ENCODE measurements at regions not wholly inside any gene's neighbourhood (a gene's known extent, or its start where the extent isn't known, plus 50 kb on each side); places are given as distances from the start of the nearest gene placed in this dataset.
A peak's percentile ranks its signal among the peaks of the same experiment; 100 is the strongest.

DNA sequence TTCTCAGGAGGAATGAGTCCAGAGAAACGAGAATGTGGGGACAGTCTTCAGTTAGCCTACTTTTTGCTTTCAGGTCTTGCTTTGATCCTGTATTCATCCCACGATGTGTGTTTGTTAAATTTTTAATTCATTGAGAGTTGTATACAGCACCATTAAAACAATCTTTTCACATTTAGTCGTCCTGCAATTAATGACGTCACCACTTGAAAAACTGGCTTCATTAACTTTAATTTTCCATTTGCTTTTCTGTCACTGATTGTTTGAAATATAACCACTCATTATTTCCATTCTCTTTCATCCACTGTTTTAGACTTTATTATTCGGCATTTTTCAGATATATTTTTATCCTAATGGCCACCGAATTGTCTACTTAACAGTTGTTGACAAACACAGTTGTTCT lies 146.9 kb downstream of the TFEC start:
- DNase-seq (ENCODE audit: low spot score), result no peak

DNA sequence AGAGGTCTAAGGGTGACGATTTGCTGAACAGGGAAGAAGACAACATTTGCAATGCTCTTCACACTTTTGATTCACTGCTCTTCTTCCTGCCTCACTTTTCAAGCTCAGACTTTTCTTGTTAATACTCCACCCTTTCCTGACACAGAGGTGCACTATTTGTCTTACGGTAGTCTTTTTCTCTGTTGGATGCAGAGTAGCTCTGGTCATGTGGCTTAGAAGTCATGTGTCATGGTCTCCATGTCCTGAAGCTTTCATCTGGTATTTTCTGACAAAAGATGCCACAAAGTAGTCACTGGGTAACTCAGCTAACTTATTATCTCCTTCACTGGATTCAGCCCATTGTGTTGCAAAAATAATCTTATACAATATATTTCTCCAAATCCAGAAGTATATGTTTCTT lies 149.1 kb downstream of the TFEC start:
- DNase-seq (ENCODE audit: low spot score), result no peak

DNA sequence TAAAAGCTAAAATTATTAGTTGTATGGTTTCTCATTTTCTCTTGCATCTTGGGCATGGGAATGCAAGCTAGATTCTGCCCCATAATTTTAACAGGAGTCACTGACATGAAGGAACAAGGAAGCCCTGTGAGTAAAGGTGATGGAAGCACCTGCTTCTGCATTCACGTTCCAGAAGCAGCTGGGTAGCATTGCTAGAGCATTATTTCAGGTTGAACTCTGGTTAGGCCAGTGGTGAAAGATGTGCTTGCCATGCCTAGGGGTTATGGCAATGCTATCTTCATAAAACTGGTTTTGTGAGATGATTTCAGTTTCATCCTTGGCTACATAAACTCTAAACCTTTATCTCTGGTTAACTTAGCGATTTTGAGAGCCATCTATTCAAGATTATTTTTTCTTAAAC lies 151.4 kb downstream of the TFEC start:
- DNase-seq (ENCODE audit: low spot score), result no peak

DNA sequence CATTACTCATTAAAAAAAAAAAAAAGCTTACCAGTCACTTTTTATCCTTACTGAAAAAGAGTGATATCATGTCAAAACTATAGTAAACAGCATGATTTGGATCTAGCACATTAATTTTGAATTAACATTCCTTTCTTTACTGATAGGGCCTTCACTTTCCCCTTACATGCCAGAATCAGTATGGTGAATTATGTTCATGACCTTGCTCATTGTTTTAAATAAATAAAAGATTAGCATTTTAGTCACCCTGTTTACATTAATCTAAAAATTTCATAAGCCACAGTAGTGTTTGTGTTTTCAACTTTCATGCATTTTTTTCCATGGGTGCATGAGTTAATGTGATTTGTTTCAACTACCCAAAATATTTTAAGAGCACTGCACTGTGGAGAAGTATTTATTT lies 160.8 kb downstream of the TFEC start:
- no peak for DNase-seq (ENCODE audit: low spot score)

DNA sequence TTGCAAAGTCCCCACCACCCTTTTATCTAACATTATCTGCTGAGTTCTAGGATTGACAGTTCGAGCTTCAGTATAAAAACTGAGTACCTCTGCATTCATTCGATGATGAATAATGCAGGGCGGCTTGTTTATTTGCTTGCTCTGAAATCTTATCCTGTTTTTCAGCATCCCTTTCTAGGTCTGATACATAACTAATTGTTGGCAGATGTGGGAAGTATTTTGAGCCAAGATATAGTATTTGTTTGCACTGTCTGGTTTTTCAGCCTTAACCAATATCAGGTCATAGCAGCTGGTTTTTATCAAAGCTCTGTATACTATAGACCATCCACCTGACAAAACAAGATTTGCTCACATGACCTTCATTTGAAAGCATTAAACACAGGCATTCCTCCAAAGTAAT lies 161.4 kb downstream of the TFEC start:
- DNase-seq (ENCODE audit: low spot score), result no peak

DNA sequence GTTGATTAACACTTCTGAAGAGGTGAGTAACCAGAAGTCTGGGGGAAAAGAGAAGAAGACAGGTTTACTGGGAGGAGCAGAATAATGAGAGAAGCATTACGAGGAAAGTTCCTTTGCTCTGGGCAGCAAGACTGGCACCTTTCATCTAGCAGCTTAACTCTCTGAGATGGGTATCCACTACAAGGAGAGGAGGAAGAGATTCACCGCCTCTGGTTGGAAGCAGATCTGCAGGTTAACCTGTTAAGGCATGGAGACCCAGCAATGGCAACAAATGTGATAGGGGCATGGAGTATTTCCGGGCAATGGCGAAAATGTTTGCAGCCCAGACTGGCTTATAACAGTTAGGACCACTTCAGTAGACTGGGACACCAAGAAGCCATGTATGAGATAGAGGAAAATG lies 162.2 kb downstream of the TFEC start:
- DNase-seq (ENCODE audit: low spot score), result no peak

DNA sequence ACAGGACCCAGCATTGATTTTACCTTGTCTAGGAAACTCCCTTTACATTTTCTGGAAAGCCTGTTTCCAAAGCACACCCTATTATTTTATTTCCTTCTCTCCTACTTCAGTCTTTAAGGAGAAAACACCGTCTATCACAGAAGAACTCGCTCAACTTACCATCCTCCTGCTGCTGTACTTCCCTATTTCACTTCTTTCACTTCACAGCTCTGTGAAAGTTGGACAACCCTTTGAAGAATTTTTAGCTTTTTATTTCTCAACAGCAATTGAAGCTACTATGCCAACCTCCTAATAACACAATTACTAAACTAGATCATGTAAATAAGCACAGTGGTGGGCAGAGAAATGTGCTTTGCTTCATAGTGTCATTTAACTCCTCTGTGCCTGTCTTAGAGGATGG lies 166.5 kb downstream of the TFEC start:
- no peak for DNase-seq (ENCODE audit: low spot score)

DNA sequence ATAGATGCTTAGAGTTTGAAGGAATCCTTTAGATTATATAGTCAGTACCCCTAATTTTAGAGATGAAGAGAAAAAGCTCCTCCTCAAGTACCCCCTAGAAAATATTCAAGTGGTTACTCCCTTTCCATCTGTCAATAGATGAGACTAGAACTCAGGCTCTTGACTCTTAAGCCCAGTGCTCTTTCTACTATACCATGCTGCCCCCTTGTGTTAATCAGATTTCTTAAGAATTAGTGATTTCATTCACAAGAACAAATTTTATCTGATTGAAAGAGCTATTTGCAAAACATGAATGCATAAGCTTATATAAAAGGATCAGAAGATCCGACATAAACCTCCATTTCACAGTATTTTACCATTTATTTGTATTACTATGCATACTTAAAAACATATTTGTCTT lies 179.3 kb downstream of the TFEC start:
- DNase-seq (ENCODE audit: low spot score), result peak; percentile 71

DNA sequence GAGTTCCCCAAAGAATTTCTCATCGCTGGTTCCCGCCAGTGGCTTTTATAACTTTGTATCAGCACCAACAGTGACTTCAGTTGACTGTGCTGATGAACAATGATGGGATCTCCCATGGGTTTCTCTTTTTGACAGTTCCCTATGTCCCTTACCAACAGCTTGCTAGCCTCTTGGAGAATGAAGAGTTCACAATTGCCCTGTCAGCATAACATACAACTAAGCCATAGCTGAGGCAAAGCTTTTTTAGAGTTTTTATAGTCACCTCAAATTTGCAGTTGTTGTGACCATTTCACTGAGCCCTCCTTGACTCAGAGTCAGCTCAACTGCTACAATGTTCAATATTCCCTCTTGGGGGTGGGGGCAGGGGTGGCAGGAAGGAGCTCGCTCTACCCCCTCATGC lies 179.8 kb downstream of the TFEC start:
- DNase-seq (ENCODE audit: low spot score), result no peak

DNA sequence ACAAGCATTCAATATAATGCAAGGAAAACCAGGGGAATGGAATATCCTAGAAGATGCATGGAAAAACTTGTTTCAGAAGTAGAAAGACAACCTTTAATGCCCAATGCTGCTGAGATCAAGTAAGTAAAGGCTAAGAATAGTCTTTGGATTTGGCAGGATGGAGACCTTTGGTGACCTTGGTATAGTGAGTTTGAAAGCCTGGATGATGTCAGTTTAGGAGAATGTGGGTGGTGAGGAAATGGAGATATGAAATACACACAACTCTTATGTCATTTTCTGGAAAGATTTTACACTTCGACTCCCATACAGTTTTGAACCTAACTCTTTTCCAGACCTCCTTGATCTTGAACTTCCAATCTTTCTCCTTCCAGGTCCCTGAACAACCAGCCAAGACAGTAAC lies 185.7 kb downstream of the TFEC start:
- no peak for DNase-seq (ENCODE audit: low spot score)

DNA sequence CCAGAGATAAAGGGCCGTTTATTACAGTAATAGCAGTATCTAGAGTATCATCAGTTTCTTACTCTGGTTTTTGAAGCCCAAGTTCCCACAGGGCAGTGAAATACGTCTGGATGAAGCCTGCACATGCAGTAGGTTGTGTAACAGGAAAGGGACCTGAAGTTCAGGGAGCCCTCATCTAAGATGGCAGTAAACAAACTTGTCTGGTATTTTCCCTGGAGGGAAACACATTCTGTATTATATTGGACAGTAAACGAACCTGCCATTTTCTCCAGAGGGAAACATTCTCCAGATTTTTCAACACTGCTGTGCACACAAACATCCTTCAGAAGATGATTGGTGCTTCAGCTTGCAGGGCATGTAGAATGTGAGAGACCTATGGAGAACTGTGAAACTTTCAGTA lies 189.9 kb downstream of the TFEC start:
- DNase-seq (ENCODE audit: low spot score), result no peak

DNA sequence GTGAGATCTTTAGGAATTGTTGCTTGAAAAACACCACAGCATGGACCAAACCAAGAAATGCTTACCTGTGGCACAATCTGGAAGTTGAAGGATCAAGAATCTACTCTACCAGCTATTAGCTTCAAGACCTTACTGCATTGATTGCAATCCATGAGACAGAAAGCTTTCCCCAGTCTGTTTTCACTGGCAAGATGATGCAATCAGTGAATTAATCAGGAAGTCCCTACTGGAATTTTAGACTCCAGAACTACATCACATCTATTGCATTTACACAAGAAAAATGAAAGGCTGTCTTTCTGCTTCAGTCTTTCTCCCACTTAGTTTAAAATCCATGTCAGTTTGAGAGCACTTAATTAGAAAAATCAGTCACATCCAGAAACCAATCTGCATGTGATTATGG lies 191.7 kb downstream of the TFEC start:
- DNase-seq (ENCODE audit: low spot score), result no peak

DNA sequence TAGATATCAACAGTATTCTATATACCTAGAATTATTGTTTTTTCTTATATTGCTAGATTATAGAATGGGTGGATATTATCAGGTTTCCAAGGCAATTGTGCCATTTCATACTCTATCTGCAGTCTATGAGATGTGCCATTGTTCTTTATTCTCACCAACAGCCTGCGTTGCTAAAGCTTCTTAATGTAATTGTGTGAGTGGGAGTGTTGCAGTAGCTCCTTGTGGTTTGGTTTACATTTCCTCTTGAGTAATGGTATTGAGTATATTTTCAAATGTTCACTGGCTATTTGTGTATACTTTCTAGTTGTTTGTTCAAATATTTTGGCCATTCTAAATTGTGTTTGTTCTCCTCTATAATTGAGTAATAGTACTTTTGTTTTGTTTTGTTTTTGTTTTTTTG lies 199.2 kb downstream of the TFEC start:
- DNase-seq (ENCODE audit: low spot score), result no peak

DNA sequence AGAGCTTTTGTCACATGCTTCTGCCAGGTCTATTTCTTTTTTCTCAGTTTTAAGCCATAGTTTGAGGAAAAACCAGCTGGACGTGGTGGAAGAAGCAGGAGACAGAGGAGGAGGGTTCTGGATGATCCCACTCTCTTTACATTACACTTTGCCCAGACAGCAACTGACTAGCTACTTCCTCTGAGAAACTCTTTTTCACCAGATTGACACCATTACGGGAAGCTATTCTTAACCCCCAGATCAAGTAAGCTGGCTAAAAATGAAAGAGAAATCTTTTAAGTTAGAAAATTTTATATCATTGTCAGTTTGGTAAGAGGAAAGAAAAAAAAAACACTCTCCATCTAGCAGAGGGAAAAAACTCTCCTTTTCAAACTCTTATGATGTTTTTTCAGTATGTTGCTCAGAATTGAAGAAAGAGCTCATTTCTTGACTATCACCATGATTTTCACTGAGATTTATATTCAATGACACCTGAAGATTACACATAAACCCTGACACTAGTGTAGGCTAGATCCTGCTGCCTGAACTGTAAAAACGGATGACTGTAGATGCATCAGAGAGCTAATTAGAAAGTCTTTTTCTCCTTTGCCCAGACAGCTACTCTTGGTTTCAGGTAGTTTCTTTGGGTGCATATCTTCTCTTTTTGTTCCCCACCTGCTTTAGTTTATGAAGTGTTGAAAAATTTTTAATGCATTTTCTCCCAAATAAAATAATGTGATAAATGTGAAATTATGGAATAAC lies 203.1 kb downstream of the TFEC start:
- DNase-seq (ENCODE audit: low spot score), result no peak

DNA sequence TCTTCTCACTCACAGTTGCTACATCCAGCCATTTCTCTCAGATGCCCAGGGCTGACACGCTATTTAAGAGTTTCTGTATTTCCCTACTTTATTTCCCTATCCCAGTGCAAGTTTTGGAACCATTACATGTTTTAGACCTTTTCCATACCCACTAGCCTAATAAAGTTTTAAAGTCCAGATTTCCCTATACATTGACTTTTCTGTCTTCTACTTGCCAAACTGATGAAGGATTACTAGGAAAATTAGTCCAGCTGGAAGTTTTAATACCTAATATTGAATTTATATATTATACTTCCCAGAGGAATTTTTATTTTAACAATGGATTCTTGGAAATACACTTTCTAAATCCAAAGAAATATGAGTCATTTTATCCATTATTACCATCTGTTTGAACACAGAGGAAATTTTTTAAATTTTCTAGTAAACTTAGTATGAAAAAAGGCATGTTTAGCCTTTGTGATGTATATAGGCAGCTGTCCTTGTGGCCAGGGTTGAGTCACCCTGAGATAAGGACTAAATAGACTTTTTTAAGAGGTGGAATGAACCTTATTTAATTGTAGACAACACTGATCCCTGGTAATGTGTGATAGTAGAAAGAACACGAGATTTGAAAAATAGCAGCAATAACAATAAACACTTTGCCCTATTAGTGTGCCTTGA lies 205.0 kb downstream of the TFEC start:
- DNase-seq (ENCODE audit: low spot score), result no peak

DNA sequence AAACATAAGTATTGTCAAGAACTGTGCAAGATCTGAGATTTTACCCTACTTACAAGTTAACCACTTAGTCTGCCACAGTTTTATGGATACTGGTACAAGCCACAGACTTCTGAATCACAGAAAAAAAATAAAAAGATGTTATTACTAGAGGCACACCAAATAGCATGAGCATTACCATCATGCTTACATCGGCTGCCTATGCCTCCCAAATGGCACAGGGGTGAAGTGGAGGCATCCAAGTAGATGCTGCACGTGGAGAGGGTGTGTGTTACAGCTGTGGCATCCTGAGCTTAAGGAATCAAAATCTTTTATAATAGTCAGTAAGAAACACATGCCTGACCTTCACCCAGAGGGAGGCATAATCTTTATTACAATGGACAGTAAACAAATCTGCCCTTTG lies 207.8 kb downstream of the TFEC start:
- DNase-seq (ENCODE audit: low spot score), result no peak

DNA sequence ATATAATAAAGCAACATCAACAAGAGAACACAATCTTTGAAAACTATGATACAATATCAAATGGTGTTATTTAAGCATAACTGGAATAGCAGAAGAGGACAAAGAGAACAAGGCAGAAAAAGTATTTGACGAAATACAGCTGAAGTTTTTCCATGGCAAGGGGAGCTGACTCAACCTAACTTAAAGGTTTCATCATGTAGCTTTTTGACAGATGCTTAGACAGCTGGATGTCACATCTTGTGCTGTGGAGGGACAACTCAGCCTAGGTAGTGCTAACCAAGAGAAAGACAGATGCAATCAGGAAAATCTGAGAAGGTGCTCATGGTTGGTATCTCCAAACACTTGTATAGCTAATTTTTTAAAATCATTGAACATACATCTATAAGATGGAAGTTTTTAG lies 208.2 kb downstream of the TFEC start:
- no peak for DNase-seq (ENCODE audit: low spot score)

DNA sequence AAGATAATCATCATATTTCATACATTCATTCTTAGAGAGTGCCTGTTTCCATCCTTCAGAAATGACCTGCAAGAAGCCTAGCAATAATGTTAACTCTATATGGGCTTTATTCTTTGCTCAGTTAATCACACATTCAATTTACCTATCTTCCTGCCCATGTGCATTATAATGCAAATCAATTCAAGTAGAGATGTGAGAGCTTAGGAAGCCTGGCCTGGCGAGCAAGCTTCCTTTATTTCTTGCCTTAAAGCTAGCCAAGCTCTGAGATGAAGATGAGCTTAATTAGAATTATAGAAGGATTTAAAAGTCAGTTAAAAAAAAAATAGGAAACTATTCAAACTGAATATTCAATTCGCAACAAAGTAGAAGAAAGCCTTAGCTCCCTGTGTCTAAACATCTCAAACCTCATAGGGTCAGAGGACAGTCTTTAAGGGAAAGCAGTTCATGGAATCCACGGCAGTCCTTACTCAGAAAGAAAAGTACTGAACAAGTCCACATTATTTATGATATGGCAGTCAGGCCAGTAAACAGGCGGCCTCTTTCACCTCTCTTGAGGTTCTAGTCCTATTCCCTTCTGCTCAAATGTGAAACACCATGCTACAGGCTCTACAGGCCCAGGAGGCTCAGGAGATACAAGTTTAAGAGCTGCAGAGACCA lies 214.1 kb downstream of the TFEC start:
- DNase-seq (ENCODE audit: low spot score), result no peak

DNA sequence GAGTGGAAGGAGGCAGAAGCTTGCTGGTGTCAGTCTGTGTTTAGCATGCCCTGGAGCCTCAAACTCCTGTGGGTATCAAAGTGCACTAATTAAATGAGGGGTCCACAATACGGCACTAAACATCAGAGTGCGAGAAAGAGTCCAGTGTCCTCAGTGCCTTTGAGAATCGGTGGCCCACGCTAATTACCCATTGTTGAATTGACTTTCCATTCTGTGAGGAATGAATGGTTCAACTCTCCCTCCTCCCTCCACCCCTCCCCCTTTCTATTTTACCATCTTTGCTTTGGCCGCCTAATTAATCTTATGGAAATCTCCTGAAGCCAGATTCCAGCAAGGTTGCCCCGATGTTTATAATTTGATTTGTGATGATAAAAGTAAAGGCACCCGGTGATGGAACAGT lies 217.8 kb downstream of the TFEC start:
- DNase-seq (ENCODE audit: low spot score), result no peak

DNA sequence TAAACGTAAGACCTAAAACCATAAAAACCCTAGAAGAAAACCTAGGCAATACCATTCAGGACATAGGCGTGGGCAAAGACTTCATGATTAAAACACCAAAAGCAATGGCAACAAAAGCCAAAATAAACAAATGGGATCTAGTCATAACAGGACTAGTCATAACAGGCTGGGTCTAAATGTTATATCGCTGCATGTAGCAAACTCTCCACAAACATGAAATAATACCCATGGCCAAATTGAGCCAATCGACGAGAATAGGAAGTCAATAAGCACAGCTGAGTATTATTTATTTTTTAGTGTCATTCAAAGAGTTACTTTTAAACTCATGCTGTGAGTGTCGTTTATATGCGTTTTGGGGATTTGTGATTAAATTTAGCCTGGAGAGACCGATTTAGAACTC lies 225.1 kb downstream of the TFEC start:
- no peak for DNase-seq (ENCODE audit: low spot score)

DNA sequence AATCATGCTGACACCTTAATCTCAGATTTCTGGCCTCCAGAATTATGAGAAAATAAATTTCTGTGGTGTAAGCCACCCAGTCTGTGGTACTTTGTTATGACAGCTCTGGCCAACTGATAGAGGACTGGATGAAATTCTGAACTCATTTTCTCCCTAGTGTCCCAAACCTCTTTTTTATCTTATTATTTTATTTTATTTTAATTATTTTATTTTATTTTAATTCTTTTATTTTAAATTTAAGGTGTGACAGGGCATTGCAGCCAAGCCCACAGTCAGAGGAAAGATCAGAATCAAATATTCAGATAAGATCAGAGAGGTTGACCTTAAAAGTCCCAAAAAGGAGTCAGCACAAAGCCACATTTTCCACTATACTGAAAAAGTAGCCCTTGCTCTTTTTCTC lies 228.1 kb downstream of the TFEC start:
- DNase-seq (ENCODE audit: low spot score), result no peak

DNA sequence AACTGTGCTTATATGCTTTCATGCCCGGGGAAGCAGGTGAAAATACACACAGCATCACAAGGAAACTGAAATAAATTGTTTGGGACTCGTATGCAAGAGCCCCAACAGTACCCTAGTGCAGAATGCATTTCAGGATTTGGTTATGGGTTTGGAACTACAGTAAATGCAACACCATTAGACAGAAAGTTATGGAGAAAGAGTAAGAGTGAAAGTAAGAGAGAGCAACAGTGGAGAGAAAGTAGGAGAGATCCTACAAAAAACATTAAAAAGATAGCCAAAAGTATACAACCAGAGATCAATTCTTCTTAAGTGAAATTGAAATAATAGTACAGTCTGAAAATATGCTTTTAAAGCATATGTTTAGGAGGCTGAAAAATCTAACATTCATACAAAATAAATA lies 231.1 kb downstream of the TFEC start:
- no peak for DNase-seq (ENCODE audit: low spot score)

Data from HT-29 (cell line).